ENCODE measurements at regions not wholly inside any gene's neighbourhood (a gene's known extent, or its start where the extent isn't known, plus 50 kb on each side); places are given as distances from the start of the nearest gene placed in this dataset.

GRCh38 chr6:78810146-78810545 is 57.2 kb upstream of the IRAK1BP1 start:
- TF ChIP-seq YY1 (tag by site-specific recombination; IDR thresholded peaks at IDR 0.05): no peak
- no peak for TF ChIP-seq TCF7L2 (IDR thresholded peaks at IDR 0.05; ENCODE audit: borderline replicate concordance, low read depth, low read length)
- TF ChIP-seq ZSCAN5A (tag by site-specific recombination; IDR thresholded peaks at IDR 0.05): no peak
- TF ChIP-seq BCL11A (tag by site-specific recombination; IDR thresholded peaks at IDR 0.05; ENCODE audit: low read depth): no peak
- TF ChIP-seq CTCF (tag by site-specific recombination; IDR thresholded peaks at IDR 0.05): peak; percentile 62
- no peak for TF ChIP-seq ZNF639 (tag by site-specific recombination; IDR thresholded peaks at IDR 0.05)
- TF ChIP-seq PBX3 (CRISPR knock-in tag; IDR thresholded peaks at IDR 0.05): no peak
- TF ChIP-seq ZNF830 (tag by site-specific recombination; IDR thresholded peaks at IDR 0.05; ENCODE audit: low read depth): no peak
- no peak for TF ChIP-seq ZFP3 (tag by site-specific recombination; IDR thresholded peaks at IDR 0.05; ENCODE audit: low read depth)
- TF ChIP-seq ZNF274 (IDR thresholded peaks at IDR 0.05; ENCODE audit: low read length): no peak
- no peak for TF ChIP-seq ZNF274 (tag by site-specific recombination; IDR thresholded peaks at IDR 0.05; ENCODE audit: borderline replicate concordance)
- TF ChIP-seq ZNF561 (tag by site-specific recombination; IDR thresholded peaks at IDR 0.05; ENCODE audit: borderline replicate concordance): no peak

Measured in HEK293 (cell line).